GM18858 (cell line): ENCODE measurements at regions not wholly inside any gene's neighbourhood (a gene's known extent, or its start where the extent isn't known, plus 50 kb on each side); places are given as distances from the start of the nearest gene placed in this dataset.
"Not testable (repeated sequence)": the region's sequence is repeated elsewhere in the genome, so short reads cannot be mapped to it uniquely, and the experiment has no call there.

ENCODE experiments used
- ATAC-seq: cut with Tn5 transposase; IDR thresholded peaks from one replicate; pipeline ENCODE4 v1.9.1; 2021; ENCODE audit not compliant: unreplicated experiment

DNA sequence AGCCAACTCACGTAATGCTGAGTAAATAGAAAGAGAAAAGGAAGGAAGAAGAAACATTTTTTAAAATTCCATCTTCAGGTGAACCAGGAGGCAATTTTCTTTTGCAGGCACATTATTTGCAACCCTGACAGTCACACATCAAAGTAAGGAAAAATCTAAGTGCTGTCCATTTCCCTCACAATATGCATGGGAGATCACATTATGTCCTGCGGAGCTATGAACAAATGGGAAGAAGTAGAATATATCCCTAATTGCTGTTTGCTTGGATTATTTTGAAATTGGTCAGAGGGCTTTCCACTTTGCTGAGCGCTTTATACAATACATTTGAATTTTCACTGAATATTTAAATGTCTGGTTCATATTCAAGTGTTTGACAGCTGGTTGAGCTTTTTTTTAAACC lies 133.8 kb upstream of the API5 start:
- ATAC-seq, result no peak

DNA sequence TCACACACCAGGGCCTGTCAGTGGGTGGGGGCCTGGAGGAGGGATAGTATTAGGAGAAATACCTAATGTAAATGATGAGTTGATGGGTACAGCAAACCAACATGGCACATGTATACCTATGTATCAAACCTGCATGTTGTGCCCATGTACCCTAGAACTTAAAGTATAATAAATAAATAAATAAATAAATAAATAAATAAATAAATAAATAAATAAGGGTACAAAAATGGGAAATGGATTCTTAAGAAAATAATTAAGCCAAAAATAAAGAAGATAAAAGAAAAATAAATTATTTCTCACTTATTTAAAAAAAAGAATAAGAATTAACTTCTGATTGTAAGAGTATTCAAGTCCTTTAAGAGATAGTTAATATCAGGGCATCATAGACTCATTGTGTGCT lies 117.3 kb upstream of the API5 start:
- ATAC-seq, result not testable (repeated sequence)

DNA sequence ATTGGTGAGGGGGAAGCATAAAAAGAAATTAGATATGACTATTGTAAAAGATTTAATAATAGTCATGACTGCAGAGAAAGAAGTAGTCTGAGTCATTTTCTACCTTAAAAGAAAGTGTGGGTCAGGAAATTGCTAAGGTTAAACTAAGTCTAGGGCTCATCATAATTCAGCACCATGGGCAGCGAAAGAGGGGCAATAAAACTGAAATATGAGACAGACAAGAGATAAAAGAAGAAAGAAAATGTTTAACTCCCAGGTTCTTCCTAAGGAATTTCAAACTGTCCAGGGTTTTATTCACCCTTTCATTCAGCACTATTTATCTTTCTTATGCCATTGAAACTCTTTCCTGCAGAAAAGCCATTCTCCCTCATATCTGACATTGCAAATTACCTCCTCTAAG lies 114.4 kb upstream of the API5 start:
- no peak for ATAC-seq

DNA sequence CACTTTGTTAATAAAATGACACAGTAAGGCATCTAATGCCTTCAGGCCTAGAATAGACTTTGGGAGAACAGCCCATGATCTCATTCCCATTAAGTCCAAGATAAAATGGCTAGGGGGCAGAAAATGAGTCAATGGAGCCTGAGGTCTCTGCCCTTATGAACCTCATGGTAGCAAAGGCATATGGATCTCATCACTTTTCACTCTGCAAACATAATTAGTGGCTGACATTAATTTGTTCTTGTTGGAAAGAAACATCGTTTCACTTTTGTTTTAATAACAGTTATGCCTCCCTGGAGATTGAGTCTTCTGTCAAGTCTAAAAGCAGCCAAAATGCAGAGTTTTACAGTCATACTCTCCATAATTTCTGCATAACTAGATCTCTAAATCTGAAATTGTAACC lies 111.8 kb upstream of the API5 start:
- ATAC-seq, result no peak

DNA sequence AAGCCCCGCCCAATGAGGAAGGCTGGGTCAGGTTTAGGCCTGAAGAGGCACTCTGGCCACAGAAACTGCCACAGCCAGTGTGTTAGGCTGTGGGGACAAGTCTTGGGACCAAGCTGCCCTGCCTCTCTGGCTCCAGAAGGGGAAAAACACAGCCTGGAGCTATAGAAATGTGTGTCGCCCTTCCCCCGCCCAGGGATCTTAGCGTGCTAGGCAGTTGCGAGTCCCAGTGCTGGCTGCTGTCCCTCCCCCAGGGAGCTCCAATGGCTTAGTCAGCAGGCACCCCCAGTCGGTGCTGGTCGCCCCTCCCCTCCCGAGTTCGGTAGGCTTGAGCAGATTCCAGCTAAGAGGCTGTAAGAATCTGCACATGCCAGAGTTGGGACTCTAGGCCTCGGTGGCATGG lies 99.5 kb upstream of the API5 start:
- ATAC-seq, result no peak

DNA sequence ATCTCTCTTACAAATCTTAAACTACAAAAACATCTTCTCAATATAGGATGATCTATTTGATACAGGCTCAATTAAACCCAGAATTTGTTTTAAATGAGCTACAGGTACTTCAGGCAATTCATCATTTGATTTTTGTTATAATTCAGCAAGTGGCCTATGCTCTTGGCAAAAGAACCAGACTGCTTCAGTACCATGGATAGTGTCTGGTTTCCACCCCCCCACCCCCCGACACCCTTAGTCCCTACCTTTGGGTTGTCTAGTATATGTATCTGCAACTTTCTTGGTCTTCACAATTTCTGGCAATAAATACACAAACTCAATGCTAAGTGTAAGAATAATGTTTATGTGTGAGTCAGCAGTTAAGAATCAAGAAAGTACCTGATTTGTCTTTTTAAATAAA lies 97.3 kb upstream of the API5 start:
- ATAC-seq, result no peak

DNA sequence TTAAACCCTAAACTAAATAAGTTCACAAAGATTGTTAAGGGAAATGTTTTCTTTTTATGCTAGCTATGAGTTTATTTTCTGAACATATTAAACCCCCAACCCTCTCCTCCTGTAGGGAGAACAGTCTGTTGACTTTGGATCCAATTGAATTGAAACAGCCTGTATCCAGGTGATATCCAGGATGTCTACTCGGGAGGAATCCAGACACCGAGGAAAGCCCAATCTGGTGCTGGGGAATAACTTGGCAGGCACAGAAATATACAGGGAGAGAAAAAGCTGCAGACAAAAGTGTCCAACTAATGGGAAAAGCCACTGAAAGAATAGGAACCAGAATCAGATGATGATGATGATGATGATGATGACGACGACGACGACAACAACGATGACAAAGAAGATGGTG lies 93.9 kb upstream of the API5 start:
- no peak for ATAC-seq

DNA sequence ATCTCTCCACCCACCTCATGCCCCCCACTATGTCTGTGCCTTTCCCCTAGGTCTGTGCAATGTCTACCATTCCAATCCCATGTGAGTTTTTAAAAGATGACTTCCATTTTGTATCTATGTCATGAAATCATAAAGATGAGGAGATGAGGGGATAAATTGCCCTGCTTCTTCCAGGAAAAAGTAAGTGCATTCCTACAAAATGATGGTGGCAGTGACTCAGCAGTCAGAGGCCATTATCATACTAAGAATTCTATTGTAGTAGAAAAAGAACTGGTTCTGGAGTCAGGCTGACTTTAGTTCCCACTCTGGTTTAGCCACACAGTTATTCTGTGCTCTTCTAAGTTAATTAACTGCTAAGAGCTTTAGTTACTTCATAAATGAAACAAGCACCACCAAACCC lies 89.6 kb upstream of the API5 start:
- ATAC-seq, result no peak

DNA sequence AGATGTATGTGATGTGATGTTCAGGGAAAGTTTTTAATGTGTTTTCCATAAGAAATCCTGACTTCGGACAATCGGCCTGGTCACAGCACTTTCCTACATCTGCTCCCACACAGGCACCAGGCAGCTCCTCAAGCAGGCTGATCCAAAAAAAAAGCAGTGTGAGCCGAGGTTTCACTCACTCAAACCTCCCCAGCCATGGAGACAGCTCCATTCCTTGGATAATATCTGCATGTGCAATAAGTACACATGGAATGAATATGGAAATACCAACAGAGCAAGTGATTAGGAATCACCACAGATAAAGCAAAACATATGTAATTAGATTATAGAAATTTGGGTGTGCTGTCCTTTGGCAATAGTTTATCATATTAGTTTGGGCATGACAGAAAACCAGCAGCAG lies 88.8 kb upstream of the API5 start:
- ATAC-seq, result no peak

DNA sequence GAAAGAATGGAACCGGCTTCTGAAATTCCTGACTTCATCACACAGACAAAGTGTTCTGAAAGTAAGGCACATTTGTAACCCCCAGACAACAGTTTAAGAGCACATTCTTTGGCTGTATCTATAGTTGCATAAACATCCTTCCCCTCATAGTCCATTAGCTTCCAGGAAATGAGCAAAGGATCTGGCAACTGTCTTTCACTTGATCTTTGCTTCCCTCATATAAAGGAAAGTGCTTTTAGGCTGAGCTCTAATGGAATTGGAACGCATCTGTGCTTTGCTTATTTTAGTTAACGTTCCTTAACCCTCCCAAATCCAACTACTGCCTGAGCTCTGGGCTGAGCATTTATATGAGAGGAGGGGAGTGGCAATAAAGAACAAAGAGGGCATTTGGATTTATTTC lies 76.9 kb upstream of the API5 start:
- no peak for ATAC-seq

DNA sequence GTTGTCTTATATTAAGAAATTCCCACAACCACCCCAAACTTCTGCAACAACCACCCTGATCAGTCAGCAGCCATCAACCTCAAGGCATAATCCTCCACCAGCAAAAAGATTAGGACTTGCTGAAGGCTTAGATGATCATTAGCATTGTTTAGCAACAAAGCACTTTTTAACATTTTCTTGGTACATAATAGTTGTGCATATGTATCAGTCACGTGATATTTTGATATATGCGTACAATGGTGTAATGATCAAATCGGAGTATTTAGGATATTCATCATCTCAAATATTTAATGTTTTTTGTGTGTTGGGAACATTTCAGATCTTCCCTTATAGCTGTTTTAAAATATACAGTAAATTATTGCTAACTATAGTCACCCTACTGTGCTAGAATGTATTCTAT lies 73.5 kb upstream of the API5 start:
- ATAC-seq, result no peak

DNA sequence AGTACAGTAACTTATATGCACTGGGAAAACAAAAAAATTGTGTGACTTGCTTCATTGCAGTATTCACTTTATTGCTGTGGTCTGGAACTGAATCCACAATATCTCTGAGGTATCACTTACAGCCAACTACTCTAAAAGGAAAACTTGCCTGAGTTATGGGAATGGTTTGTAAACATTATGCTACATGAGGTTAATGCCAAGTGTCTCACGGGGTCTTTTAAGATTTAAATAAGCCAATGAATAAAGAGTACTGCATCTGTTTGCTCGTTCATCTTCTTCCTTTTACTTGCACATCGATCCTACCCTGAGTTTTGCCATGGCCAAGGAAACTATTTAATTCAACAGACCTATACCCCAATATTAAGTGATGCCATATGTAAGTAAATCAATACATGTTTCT lies 72.0 kb upstream of the API5 start:
- ATAC-seq, result no peak

DNA sequence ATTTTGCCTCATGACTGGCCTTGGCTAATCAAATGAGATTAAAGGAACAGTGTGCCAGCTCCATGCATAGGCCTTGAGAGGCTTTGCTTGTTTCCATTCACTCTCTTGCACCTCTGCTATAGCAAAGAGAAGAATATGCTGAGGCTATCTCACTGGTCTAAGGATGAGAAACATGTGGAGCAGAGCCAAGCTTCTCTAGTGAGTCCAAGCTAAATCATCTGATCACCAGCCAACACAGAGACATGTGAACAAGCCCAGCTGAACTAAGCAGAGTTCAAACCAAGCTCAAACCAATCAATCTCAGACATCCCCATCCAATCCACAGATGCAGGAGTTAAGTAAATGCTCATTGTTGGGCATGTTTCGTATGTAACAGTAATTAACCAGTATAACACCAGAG lies 69.4 kb upstream of the API5 start:
- no peak for ATAC-seq

DNA sequence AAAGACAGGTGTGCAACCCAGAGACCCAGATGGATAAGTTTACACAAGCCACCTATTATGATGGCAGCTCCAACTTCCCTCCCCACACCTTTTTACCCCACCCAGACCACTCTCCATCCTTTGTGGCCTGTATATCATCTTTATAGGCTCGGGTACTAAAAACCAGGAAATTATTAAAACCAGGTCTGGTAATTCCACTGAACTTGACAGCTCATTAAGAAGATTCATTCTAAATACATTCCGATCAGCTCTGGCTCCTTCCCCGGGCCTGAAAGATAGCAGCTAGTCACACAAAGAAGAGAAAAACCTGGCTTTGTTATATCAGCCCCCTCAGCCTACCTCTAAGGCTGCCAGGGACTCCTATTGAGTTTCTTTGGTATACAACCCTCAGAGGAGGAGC lies 67.9 kb upstream of the API5 start:
- ATAC-seq, result no peak

DNA sequence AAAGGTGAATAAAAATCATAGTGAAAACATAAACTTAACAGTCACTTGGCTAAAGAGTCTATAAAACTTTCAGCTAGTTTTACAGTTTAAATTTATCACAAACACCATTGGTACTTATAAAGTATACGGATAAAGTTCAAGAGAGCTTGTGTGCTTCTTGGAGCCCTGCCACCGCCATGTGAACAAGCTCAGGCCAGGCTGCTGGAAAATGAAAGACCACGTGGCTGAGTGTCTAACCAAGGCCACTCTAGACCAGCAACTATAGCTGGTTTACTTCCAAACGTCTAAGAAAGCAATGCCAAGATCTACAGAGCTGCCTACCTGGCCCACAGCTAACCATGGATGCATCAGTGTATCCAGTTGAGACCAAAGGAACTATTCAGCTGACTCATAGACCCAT lies 66.3 kb upstream of the API5 start:
- ATAC-seq, result no peak

DNA sequence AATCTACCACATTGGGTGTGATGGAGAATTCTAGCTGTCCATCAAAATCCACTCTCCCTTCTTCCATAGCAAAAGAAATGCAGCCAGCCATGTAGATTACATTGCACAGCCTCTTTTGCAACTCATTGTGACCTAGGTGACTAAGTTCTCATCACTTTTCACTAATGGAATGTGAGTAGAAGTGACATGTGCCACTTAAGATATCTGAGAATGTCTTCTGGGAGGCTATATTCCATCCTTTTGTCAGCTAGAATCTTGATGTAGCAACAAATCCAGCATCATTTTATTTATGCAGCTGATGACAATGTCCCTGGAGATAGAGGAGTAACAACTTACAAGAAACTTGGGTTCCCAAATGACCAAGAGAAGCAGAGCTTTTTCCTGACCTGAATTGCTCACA lies 61.5 kb upstream of the API5 start:
- ATAC-seq, result no peak

DNA sequence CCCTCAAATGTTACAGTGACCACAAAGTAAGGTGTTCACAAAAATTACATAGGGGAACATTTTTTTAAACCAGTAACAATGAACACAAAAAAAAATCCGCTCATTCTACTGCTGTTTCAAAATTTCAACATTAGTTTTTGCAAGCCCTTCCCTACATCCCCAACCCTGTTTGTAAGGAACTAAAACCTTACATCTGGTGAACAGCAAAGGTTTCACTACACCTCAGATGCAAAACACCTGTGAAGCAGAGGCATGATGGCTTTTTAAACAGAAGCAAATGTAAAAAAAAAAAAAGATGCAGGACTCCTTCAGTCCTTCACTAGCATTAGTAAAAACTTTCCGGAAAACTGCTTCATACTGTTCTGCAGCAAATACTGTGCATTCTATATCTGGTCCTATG lies 50.0 kb upstream of the API5 start:
- ATAC-seq, result no peak
